PFSK-1 (cell line): ENCODE measurements at regions not wholly inside any gene's neighbourhood (a gene's known extent, or its start where the extent isn't known, plus 50 kb on each side); places are given as distances from the start of the nearest gene placed in this dataset.

ENCODE experiments used
- FOXP2 ChIP-seq: optimal IDR thresholded peaks from 2 replicates; pipeline ENCODE3; 2011; ENCODE audit warnings: borderline replicate concordance, control low read depth, inconsistent platforms; ENCODE audit not compliant: insufficient read depth; ENCODE audit errors: extremely low read length, extremely low read depth
- POLR2AphosphoS5 ChIP-seq: IDR thresholded peaks from 2 replicates; pipeline ENCODE4 v1.6.1; 2012; ENCODE audit warnings: low read depth, mild to moderate bottlenecking, control low read depth, low read length, moderate library complexity
- SIN3A ChIP-seq: IDR thresholded peaks from 2 replicates; pipeline ENCODE4 v1.6.1; 2012; ENCODE audit warnings: mild to moderate bottlenecking, low read length, moderate library complexity, borderline replicate concordance; ENCODE audit not compliant: insufficient read depth
- TAF1 ChIP-seq: IDR thresholded peaks from 2 replicates; pipeline ENCODE4 v1.6.1; 2012; ENCODE audit warnings: low read length, control low read depth, borderline replicate concordance; ENCODE audit not compliant: insufficient read depth
- TF ChIP-seq, protein P1 (sequence below), 2 experiments: IDR thresholded peaks; 2 replicates each; pipeline versions ENCODE4 v1.6.1 to v1.8.0; 2011 to 2012; ENCODE audit warnings: low read depth in 2 of 2, low read length in 2 of 2, control low read depth in 1 of 2, inconsistent platforms in 1 of 2, mild to moderate bottlenecking in 1 of 2, moderate library complexity in 1 of 2; ENCODE audit not compliant: insufficient read depth in 1 of 2

DNA sequence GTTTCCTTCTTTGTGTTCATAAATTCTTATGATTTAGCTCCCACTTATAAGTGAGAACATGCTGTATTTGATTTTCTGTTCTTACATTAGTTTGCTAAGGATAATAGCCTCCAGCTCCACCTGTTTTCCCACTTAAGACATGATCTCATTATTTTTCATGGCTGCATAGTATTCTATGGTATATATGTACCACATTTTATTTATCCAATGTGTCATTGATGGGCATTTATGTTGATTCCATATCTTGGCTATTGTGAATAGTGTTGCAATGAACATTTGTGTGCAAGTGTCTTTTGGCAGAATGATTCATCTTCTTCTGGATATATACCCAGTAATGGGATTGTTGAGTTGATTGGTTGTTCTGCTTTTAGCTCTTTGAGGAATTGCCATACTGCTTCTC lies 1234.8 kb downstream of the ADGRL3 start:
- TF ChIP-seq POLR2AphosphoS5: no peak
- TF ChIP-seq, protein P1, sequence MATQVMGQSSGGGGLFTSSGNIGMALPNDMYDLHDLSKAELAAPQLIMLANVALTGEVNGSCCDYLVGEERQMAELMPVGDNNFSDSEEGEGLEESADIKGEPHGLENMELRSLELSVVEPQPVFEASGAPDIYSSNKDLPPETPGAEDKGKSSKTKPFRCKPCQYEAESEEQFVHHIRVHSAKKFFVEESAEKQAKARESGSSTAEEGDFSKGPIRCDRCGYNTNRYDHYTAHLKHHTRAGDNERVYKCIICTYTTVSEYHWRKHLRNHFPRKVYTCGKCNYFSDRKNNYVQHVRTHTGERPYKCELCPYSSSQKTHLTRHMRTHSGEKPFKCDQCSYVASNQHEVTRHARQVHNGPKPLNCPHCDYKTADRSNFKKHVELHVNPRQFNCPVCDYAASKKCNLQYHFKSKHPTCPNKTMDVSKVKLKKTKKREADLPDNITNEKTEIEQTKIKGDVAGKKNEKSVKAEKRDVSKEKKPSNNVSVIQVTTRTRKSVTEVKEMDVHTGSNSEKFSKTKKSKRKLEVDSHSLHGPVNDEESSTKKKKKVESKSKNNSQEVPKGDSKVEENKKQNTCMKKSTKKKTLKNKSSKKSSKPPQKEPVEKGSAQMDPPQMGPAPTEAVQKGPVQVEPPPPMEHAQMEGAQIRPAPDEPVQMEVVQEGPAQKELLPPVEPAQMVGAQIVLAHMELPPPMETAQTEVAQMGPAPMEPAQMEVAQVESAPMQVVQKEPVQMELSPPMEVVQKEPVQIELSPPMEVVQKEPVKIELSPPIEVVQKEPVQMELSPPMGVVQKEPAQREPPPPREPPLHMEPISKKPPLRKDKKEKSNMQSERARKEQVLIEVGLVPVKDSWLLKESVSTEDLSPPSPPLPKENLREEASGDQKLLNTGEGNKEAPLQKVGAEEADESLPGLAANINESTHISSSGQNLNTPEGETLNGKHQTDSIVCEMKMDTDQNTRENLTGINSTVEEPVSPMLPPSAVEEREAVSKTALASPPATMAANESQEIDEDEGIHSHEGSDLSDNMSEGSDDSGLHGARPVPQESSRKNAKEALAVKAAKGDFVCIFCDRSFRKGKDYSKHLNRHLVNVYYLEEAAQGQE (IDR thresholded peaks at IDR 0.05; ENCODE audit: insufficient read depth in 1 of 2, low read depth in 2 of 2, low read length in 2 of 2): no peak
- no peak for TF ChIP-seq FOXP2
- TF ChIP-seq TAF1: no peak
- no peak for TF ChIP-seq SIN3A

DNA sequence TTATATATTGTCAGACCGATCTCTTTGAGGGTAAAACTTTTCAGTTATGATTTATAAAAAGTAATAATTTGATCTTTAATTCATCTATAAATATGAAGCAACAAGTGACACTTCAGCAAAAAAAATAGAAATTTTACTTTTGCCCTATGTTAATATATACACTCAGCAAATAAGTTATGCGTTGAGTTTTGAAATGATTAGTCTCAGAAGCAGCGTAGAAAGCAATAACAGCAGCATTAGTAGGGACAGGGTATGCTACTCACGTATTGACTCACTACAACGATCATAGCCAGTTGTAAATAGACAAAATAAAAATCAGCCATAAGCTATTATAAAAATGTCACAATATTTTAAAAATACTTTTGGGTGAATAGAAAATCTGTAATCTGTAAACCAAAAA lies 1229.2 kb downstream of the ADGRL3 start:
- TF ChIP-seq POLR2AphosphoS5 (no peak), TAF1 (no peak), FOXP2 (no peak), SIN3A (no peak)
- TF ChIP-seq, protein P1 (IDR thresholded peaks at IDR 0.05; ENCODE audit: insufficient read depth in 1 of 2, low read depth in 2 of 2, low read length in 2 of 2): no peak

DNA sequence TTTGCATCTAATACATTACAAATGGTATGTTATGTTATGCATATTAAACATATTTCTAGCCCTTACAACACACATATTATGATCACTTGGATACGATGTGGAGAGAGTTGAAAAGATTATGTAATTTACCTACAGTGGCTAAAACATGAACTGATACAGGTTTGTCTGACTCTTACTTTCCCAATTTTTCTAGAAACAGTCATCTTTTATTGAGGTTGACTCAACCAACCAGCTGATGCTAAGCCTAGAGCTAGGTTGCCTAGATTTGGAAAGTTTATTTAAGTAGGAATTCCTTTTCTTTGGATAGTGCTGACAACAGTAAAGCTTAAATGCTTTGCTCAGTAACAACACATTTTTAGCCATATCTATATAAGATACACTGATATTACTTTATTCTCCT lies 1215.1 kb downstream of the ADGRL3 start:
- TF ChIP-seq, protein P1 (IDR thresholded peaks at IDR 0.05; ENCODE audit: insufficient read depth in 1 of 2, low read depth in 2 of 2, low read length in 2 of 2): no peak
- TF ChIP-seq POLR2AphosphoS5 (no peak), FOXP2 (no peak), TAF1 (no peak), SIN3A (no peak)

DNA sequence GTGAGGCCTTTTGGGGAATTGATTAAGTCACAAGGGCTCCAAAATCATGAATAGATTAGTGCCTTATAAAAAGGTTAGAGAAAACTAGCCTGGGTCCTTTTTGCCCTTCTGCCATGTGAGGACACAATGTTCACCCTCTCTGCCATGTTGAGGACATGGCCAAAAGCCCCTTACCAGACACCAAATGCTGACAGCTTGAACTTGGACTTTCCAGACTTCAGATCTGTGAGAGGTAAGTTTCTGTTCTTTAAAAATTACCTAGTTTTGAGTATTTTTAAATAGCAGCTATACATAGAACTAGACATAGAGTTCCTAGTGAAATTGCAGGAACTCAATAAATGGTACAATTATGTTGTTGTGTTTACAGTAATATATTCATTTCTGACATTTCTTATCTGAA lies 1214.4 kb downstream of the ADGRL3 start:
- TF ChIP-seq POLR2AphosphoS5: no peak
- TF ChIP-seq TAF1: no peak
- TF ChIP-seq FOXP2: no peak
- no peak for TF ChIP-seq SIN3A
- TF ChIP-seq, protein P1 (IDR thresholded peaks at IDR 0.05; ENCODE audit: insufficient read depth in 1 of 2, low read depth in 2 of 2, low read length in 2 of 2): no peak
